HUES48 (cell line): ENCODE measurements at regions not wholly inside any gene's neighbourhood (a gene's known extent, or its start where the extent isn't known, plus 50 kb on each side); places are given as distances from the start of the nearest gene placed in this dataset.

Source experiments
- H3K27ac ChIP-seq: one replicate; pipeline ENCODE4 v1.7.0; 2013; ENCODE audit warnings: low read depth, low read length, inconsistent platforms
- H3K27me3 ChIP-seq: 2 replicates; pipeline ENCODE4 v1.6.1; 2013; ENCODE audit warnings: mild to moderate bottlenecking, low read length; ENCODE audit not compliant: control insufficient read depth, insufficient read depth
- H3K36me3 ChIP-seq: 2 replicates; pipeline ENCODE4 v1.6.1; 2013; ENCODE audit warnings: low read length; ENCODE audit not compliant: control insufficient read depth, insufficient read depth
- H3K4me1 ChIP-seq: 2 replicates; pipeline ENCODE4 v1.6.1; 2013; ENCODE audit warnings: mild to moderate bottlenecking, low read length; ENCODE audit not compliant: control insufficient read depth, insufficient read depth
- H3K4me3 ChIP-seq: 2 replicates; pipeline ENCODE4 v1.5.1; 2013; ENCODE audit warnings: mild to moderate bottlenecking, low read depth, low read length
- H3K9ac ChIP-seq: 2 replicates; pipeline ENCODE4 v1.6.1; 2013; ENCODE audit warnings: mild to moderate bottlenecking, low read depth, low read length, moderate library complexity
- H3K9me3 ChIP-seq: 2 replicates; pipeline ENCODE4 v1.6.1; 2013; ENCODE audit warnings: low read length; ENCODE audit not compliant: control insufficient read depth, insufficient read depth

- Histone ChIP-seq H3K36me3 (no peaks in the 10 kb centered on the region), H3K27me3 (no peaks in the 10 kb centered on the region), H3K9me3 (peaks cover 11% of the 10 kb centered on the region), H3K27ac (no peak overlapping the region), H3K4me3 (no peak overlapping the region), H3K4me1 (no peaks in the 10 kb centered on the region), H3K9ac (no peak overlapping the region)
These were observed 70.6 kb upstream of the PRICKLE1 start for GRCh38 chr12:42660117-42660516.

GRCh38 chr12:42652048-42652447 lies 62.5 kb upstream of the PRICKLE1 start:
- H3K9me3 ChIP-seq: no peaks in the 10 kb centered on the region
- H3K27me3 ChIP-seq: no peaks in the 10 kb centered on the region
- no peaks in the 10 kb centered on the region for H3K36me3 ChIP-seq
- H3K27ac ChIP-seq: no peak overlapping the region
- no peak overlapping the region for H3K4me3 ChIP-seq
- H3K9ac ChIP-seq: no peak overlapping the region
- H3K4me1 ChIP-seq: peaks cover 9% of the 10 kb centered on the region

GRCh38 chr12:42648061-42648460 lies 58.5 kb upstream of the PRICKLE1 start:
- no peak overlapping the region for H3K9ac ChIP-seq
- no peaks in the 10 kb centered on the region for H3K9me3 ChIP-seq
- peaks cover 9% of the 10 kb centered on the region for H3K4me1 ChIP-seq
- H3K36me3 ChIP-seq: no peaks in the 10 kb centered on the region
- H3K27ac ChIP-seq: no peak overlapping the region
- no peak overlapping the region for H3K4me3 ChIP-seq
- no peaks in the 10 kb centered on the region for H3K27me3 ChIP-seq

GRCh38 chr12:42643881-42644579 lies 54.5 kb upstream of the PRICKLE1 start:
- no peak overlapping the region for H3K27ac ChIP-seq
- H3K36me3 ChIP-seq: no peaks in the 10 kb centered on the region
- H3K9me3 ChIP-seq: no peaks in the 10 kb centered on the region
- H3K4me3 ChIP-seq: no peak overlapping the region
- H3K4me1 ChIP-seq: no peaks in the 10 kb centered on the region
- H3K27me3 ChIP-seq: no peaks in the 10 kb centered on the region
- H3K9ac ChIP-seq: no peak overlapping the region

GRCh38 chr12:42641221-42641885 lies 51.8 kb upstream of the PRICKLE1 start:
- no peak overlapping the region for H3K9ac ChIP-seq
- no peak overlapping the region for H3K4me3 ChIP-seq
- H3K36me3 ChIP-seq: no peaks in the 10 kb centered on the region
- H3K27ac ChIP-seq: no peak overlapping the region
- no peaks in the 10 kb centered on the region for H3K9me3 ChIP-seq
- no peaks in the 10 kb centered on the region for H3K4me1 ChIP-seq
- H3K27me3 ChIP-seq: no peaks in the 10 kb centered on the region

GRCh38 chr12:42640391-42640790 lies 50.8 kb upstream of the PRICKLE1 start:
- H3K9ac ChIP-seq: no peak overlapping the region
- no peaks in the 10 kb centered on the region for H3K36me3 ChIP-seq
- no peak overlapping the region for H3K27ac ChIP-seq
- no peaks in the 10 kb centered on the region for H3K9me3 ChIP-seq
- H3K27me3 ChIP-seq: no peaks in the 10 kb centered on the region
- no peaks in the 10 kb centered on the region for H3K4me1 ChIP-seq
- H3K4me3 ChIP-seq: no peak overlapping the region

- Histone ChIP-seq H3K4me3 (no peak overlapping the region), H3K27ac (no peak overlapping the region), H3K36me3 (no peaks in the 10 kb centered on the region), H3K9me3 (no peaks in the 10 kb centered on the region), H3K9ac (no peak overlapping the region), H3K27me3 (no peaks in the 10 kb centered on the region), H3K4me1 (no peaks in the 10 kb centered on the region)
These were observed 50.0 kb upstream of the PRICKLE1 start for GRCh38 chr12:42639556-42639955.
